Keratinocyte (primary cell): ENCODE measurements at regions not wholly inside any gene's neighbourhood (a gene's known extent, or its start where the extent isn't known, plus 50 kb on each side); places are given as distances from the start of the nearest gene placed in this dataset.

ENCODE experiments used
- DNase-seq: peaks from one replicate; pipeline ENCODE4 v3.0.0-alpha.2; 2011; ENCODE audit warnings: low read depth, missing footprints, low spot score
- FAIRE-seq: peaks from 2 replicates; lab custom pipeline; 2011; peaks lifted over from hg19 to GRCh38; lab: Jason Lieb, UNC
- H2AFZ ChIP-seq: 2 replicates; pipeline ENCODE4 v1.6.0; 2012; ENCODE audit warnings: low read length, control low read depth, inconsistent platforms; ENCODE audit not compliant: control insufficient read depth
- H3K27ac ChIP-seq: 2 replicates; pipeline ENCODE4 v1.5.1; 2011; ENCODE audit warnings: low read length; ENCODE audit not compliant: control insufficient read depth, insufficient read depth
- H3K27me3 ChIP-seq: 3 replicates; pipeline ENCODE4 v1.6.0; 2011; ENCODE audit warnings: low read length; ENCODE audit not compliant: control insufficient read depth, insufficient read depth; ENCODE audit errors: extremely low read depth
- H3K36me3 ChIP-seq, 2 experiments: 2 replicates in 1 of 2; 3 replicates in 1 of 2; pipeline ENCODE4 v1.5.1; 2011; ENCODE audit warnings: low read length in 2 of 2, mild to moderate bottlenecking in 1 of 2; ENCODE audit not compliant: control insufficient read depth in 2 of 2, insufficient read depth in 2 of 2; ENCODE audit errors: extremely low read depth in 1 of 2
- H3K4me1 ChIP-seq: 3 replicates; pipeline ENCODE4 v1.5.1; 2011; ENCODE audit warnings: low read length; ENCODE audit not compliant: control insufficient read depth, insufficient read depth; ENCODE audit errors: extremely low read depth
- H3K4me2 ChIP-seq: 3 replicates; pipeline ENCODE4 v1.6.0; 2011; ENCODE audit warnings: low read depth, low read length; ENCODE audit not compliant: control insufficient read depth, insufficient read depth; ENCODE audit errors: extremely low read depth
- H3K4me3 ChIP-seq, 3 experiments: fragments of 200-600 bp in 1 of 3; sonication (generic) in 1 of 3; 2 replicates in 2 of 3; 3 replicates in 1 of 3; pipeline ENCODE4 v1.5.1; 2011 to 2016; ENCODE audit warnings: low read length in 3 of 3, mild to moderate bottlenecking in 3 of 3, control low read depth in 2 of 3, inconsistent platforms in 1 of 3, low read depth in 1 of 3, mixed read lengths in 1 of 3, mixed run types in 1 of 3, moderate library complexity in 1 of 3; ENCODE audit not compliant: control insufficient read depth in 2 of 3, insufficient read depth in 2 of 3; ENCODE audit errors: extremely low read depth in 1 of 3
- H3K79me2 ChIP-seq: 2 replicates; pipeline ENCODE4 v1.6.0; 2012; ENCODE audit warnings: low read length; ENCODE audit not compliant: control insufficient read depth, insufficient read depth
- H3K9ac ChIP-seq: 3 replicates; pipeline ENCODE4 v1.6.0; 2011; ENCODE audit warnings: low read length; ENCODE audit not compliant: control insufficient read depth, insufficient read depth; ENCODE audit errors: extremely low read depth
- H3K9me1 ChIP-seq: 3 replicates; pipeline ENCODE4 v1.6.0; 2011; ENCODE audit warnings: low read length; ENCODE audit not compliant: control insufficient read depth, insufficient read depth; ENCODE audit errors: extremely low read depth
- H3K9me3 ChIP-seq: 2 replicates; pipeline ENCODE4 v1.5.1; 2012; ENCODE audit warnings: low read depth, low read length; ENCODE audit not compliant: control insufficient read depth
- H4K20me1 ChIP-seq: 3 replicates; pipeline ENCODE4 v1.6.0; 2011; ENCODE audit warnings: low read length; ENCODE audit not compliant: control insufficient read depth, insufficient read depth; ENCODE audit errors: extremely low read depth
- CTCF ChIP-seq, 3 experiments: IDR thresholded peaks in 1 of 3; conservative IDR thresholded peaks in 1 of 3; optimal IDR thresholded peaks in 1 of 3; 2 replicates in 2 of 3; 3 replicates in 1 of 3; pipeline versions ENCODE3 to v1.5.1; 2011; ENCODE audit warnings: low read length in 3 of 3, mild to moderate bottlenecking in 3 of 3, moderate library complexity in 2 of 3, control low read depth in 1 of 3, inconsistent platforms in 1 of 3; ENCODE audit not compliant: insufficient read depth in 2 of 3; ENCODE audit errors: extremely low read depth in 1 of 3
- EZH2 ChIP-seq: IDR thresholded peaks from one replicate; pipeline ENCODE4 v1.6.1; 2012; ENCODE audit warnings: inconsistent platforms, mild to moderate bottlenecking, low read length, moderate library complexity
- dilution Hi-C: fragments of 300-500 bp; cut with MboI; formaldehyde crosslinking; loops from one replicate; pipeline ENCODE4 v1.7.0; 2020; ENCODE audit warnings: low sequenced_read_pairs; ENCODE audit not compliant: extremely low pct_ligation_motif_present

- H4K20me1 ChIP-seq: no peaks in the 10 kb centered on the region
- peak overlapping the region; percentile 73 for H3K4me2 ChIP-seq
- H3K9me3 ChIP-seq: no peaks in the 10 kb centered on the region
- peak overlapping the region in 1 of 3 experiments; percentile 26 for H3K4me3 ChIP-seq
- H3K79me2 ChIP-seq: no peaks in the 10 kb centered on the region
- peaks cover 13% of the 10 kb centered on the region for H3K4me1 ChIP-seq
- H3K27ac ChIP-seq: peak overlapping the region; percentile 21
- peak overlapping the region; percentile 5 for H3K9ac ChIP-seq
- TF ChIP-seq EZH2: no peak
- no peaks in the 10 kb centered on the region for H3K27me3 ChIP-seq
- peak; percentile 88 for FAIRE-seq
- DNase-seq: no peak
- H2AFZ ChIP-seq: peak overlapping the region; percentile 16
- dilution Hi-C loops: no loop called here
- no peaks in the 10 kb centered on the region for H3K36me3 ChIP-seq
- no peaks in the 10 kb centered on the region for H3K9me1 ChIP-seq
Observed at GRCh38 chr1:209266590-209267205, 316.8 kb upstream of the CAMK1G start.

- no peak overlapping the region for H3K4me2 ChIP-seq
- no peaks in the 10 kb centered on the region for H3K36me3 ChIP-seq
- no peak for DNase-seq
- H3K9me1 ChIP-seq: no peaks in the 10 kb centered on the region
- no peak overlapping the region for H2AFZ ChIP-seq
- dilution Hi-C loops: no loop called here
- H4K20me1 ChIP-seq: no peaks in the 10 kb centered on the region
- peaks cover 13% of the 10 kb centered on the region for H3K4me1 ChIP-seq
- no peaks in the 10 kb centered on the region for H3K79me2 ChIP-seq
- no peak overlapping the region for H3K4me3 ChIP-seq
- H3K27ac ChIP-seq: no peak overlapping the region
- FAIRE-seq: no peak
- TF ChIP-seq CTCF (optimal IDR thresholded peaks at IDR 0.05 in 1 of 3, IDR thresholded peaks at IDR 0.05 in 1 of 3, conservative IDR thresholded peaks at IDR 0.05 in 1 of 3; ENCODE audit: extremely low read depth in 1 of 3, insufficient read depth in 2 of 3, low read length in 3 of 3): no peak
- no peak for TF ChIP-seq EZH2
- no peaks in the 10 kb centered on the region for H3K9me3 ChIP-seq
- H3K9ac ChIP-seq: no peak overlapping the region
- no peaks in the 10 kb centered on the region for H3K27me3 ChIP-seq
Observed at GRCh38 chr1:209267968-209268367, 315.5 kb upstream of the CAMK1G start.

DNA sequence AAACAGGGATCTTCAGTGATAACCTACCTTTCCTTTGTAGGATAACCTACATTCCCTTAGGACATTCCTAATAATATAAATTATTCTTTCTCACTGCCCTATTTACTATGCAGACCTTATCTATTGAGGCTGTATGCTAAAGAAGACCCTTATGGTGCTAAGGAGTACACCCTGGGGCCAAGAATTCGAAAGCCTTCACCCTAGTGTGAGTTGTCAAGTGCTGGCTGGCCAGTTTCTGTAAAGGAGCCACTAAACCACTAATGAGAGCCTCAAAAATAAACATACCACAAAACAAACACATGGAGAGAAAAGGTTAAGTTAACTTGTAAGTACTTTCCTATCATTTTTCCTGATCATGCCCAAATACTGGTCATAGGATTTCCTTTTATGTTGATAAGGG, 315.0 kb upstream of the CAMK1G start:
- DNase-seq (no peak), FAIRE-seq (no peak)
- no peaks in the 10 kb centered on the region for H3K9me1 ChIP-seq
- no peaks in the 10 kb centered on the region for H3K27me3 ChIP-seq
- no peaks in the 10 kb centered on the region for H3K36me3 ChIP-seq
- no peaks in the 10 kb centered on the region for H3K79me2 ChIP-seq
- no peak overlapping the region for H3K4me3 ChIP-seq
- dilution Hi-C loops: no loop called here
- H3K27ac ChIP-seq: no peak overlapping the region
- H3K9ac ChIP-seq: no peak overlapping the region
- H4K20me1 ChIP-seq: no peaks in the 10 kb centered on the region
- no peak overlapping the region for H2AFZ ChIP-seq
- H3K9me3 ChIP-seq: no peaks in the 10 kb centered on the region
- no peak overlapping the region for H3K4me2 ChIP-seq
- TF ChIP-seq EZH2 (no peak), CTCF (optimal IDR thresholded peaks at IDR 0.05 in 1 of 3, IDR thresholded peaks at IDR 0.05 in 1 of 3, conservative IDR thresholded peaks at IDR 0.05 in 1 of 3; ENCODE audit: extremely low read depth in 1 of 3, insufficient read depth in 2 of 3, low read length in 3 of 3) (no peak)
- H3K4me1 ChIP-seq: peaks cover 13% of the 10 kb centered on the region
